NT2/D1 (cell line): ENCODE measurements at regions not wholly inside any gene's neighbourhood (a gene's known extent, or its start where the extent isn't known, plus 50 kb on each side); places are given as distances from the start of the nearest gene placed in this dataset.

Source experiments
- SUZ12 ChIP-seq: IDR thresholded peaks from 2 replicates; pipeline ENCODE4 v1.6.1; 2011; ENCODE audit not compliant: insufficient read length, insufficient read depth; ENCODE audit errors: extremely low read depth
- ZNF274 ChIP-seq: IDR thresholded peaks from 2 replicates; pipeline ENCODE4 v1.6.1; 2011; ENCODE audit warnings: mild to moderate bottlenecking, low read depth, low read length

DNA sequence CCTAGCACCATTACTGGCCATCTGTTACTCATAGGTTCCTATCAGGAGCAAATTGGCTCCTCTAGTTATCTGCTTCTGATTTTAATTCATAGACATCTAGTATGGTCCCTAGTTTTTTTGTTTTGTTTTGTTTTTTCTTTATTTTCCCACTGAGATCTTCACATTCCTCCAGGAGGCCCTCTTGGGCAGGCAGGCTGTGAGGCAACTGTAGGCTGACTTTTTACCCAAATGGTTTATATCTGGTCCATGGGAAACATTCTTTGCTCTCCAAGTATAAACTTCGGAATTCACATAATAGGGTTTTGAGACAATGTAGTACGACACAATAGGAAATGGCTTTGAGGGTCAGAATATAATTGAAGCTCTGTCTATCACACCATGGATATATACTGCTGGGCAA, 250.9 kb upstream of the DAB2 start:
- TF ChIP-seq ZNF274 (no peak), SUZ12 (no peak)
